ENCODE measurements at regions not wholly inside any gene's neighbourhood (a gene's known extent, or its start where the extent isn't known, plus 50 kb on each side); places are given as distances from the start of the nearest gene placed in this dataset.

DNA sequence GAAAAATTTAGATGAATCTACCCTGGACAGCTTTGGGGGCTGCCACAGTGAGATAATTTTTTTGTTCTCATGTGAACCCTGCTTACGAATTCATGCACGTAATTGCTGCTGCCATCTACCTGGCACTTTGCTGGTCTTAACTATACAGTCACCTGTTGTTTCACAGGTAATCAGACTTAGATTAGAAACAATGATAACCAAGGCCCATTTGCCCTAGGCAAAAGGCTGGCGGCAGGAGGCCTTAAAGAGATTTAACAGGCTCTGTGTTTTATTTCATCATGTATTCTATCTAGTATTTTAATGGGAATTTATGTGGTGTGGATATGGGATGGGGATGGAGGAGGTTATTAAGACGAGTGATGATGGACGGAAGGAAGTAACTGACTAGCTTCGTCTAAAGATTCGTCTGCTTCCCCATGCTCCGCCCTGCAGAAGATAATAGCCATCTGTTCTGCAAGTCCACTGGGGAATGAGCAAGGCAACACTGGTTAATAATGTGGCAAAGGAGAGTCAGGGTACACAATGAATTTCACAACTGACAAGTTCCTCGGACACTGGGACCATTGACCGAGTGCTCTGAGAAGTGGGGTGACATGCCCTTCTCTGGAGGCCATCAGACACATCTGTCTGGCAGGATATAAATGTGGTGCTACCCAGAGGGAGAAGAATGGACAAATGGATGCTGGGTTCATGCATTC is 291.8 kb upstream of the TNP1 start:
- Mint-ChIP-seq H3K4me1 (no peaks in the 10 kb centered on the region), H3K27me3 (peaks cover 22% of the 10 kb centered on the region), H3K4me3 (no peak overlapping the region), H3K27ac (no peak overlapping the region), H3K36me3 (ENCODE audit: low read depth) (no peaks in the 10 kb centered on the region)
- ATAC-seq (no peak), DNase-seq (no peak)
- no peaks in the 10 kb centered on the region for H3K9me3 ChIP-seq (ENCODE audit: control insufficient read depth, low read length, poor library complexity, severe bottlenecking)

GRCh38 chr2:217150236-217150635 is 290.4 kb upstream of the TNP1 start:
- Mint-ChIP-seq H3K27ac (no peak overlapping the region), H3K4me1 (no peaks in the 10 kb centered on the region), H3K4me3 (no peak overlapping the region), H3K36me3 (ENCODE audit: low read depth) (no peaks in the 10 kb centered on the region), H3K27me3 (peaks cover 23% of the 10 kb centered on the region)
- DNase-seq (no peak), ATAC-seq (no peak)
- no peaks in the 10 kb centered on the region for H3K9me3 ChIP-seq (ENCODE audit: control insufficient read depth, low read length, poor library complexity, severe bottlenecking)

DNA sequence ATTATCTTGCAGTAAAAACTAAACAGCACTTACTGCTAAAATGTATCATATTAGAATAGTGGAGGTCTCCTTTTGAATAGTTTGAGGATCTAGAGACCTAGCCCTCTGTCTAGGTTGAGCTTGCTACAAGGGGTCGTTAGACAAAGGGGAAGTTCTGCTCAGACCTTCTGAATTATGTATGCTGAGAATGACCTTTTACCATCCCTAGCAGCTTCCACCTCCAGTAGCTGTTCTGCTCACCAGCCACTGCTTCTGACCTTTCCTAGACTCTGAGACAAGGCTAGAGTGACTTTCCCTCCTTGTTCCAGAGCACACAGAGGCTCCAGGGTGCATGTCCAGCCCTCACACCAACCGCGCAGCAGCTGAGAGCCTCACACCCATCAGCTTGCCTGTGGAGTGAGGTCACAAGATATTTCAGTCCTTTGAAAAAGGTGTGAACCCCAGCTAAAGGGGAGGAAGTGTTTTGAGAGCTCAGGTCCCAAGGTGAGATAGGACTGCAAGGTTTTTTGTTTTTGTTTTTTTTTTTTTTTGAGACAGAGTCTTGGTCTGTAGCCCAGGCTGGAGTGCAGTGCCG is 289.3 kb upstream of the TNP1 start:
- Mint-ChIP-seq H3K4me1 (no peaks in the 10 kb centered on the region), H3K36me3 (ENCODE audit: low read depth) (no peaks in the 10 kb centered on the region), H3K27ac (no peak overlapping the region), H3K4me3 (no peak overlapping the region), H3K27me3 (peaks cover 23% of the 10 kb centered on the region)
- no peaks in the 10 kb centered on the region for H3K9me3 ChIP-seq (ENCODE audit: control insufficient read depth, low read length, poor library complexity, severe bottlenecking)
- DNase-seq (no peak), ATAC-seq (no peak)

DNA sequence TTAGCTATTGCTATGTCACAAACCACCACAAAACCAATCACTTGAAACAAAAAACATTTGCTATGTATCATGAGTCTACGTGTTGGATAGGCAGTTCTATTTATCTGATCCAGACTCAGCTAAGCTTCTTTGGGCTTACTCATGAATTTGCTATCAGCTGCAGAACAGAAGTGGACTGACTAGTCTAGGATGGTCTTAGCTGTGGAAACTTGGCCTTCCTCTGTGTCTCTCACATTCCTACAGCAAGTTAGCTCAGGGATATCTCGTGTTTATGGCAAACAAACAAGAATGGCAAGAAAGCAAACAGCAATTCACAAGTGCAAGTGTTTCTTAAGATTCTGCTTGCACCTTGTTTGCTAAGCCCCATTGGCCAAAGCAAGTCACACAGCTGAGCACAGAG is 288.0 kb upstream of the TNP1 start:
- ATAC-seq: no peak
- Mint-ChIP-seq H3K27ac (no peak overlapping the region), H3K4me3 (no peak overlapping the region), H3K36me3 (ENCODE audit: low read depth) (no peaks in the 10 kb centered on the region), H3K4me1 (no peaks in the 10 kb centered on the region), H3K27me3 (peaks cover 23% of the 10 kb centered on the region)
- DNase-seq: no peak
- H3K9me3 ChIP-seq (ENCODE audit: control insufficient read depth, low read length, poor library complexity, severe bottlenecking): no peaks in the 10 kb centered on the region

DNA sequence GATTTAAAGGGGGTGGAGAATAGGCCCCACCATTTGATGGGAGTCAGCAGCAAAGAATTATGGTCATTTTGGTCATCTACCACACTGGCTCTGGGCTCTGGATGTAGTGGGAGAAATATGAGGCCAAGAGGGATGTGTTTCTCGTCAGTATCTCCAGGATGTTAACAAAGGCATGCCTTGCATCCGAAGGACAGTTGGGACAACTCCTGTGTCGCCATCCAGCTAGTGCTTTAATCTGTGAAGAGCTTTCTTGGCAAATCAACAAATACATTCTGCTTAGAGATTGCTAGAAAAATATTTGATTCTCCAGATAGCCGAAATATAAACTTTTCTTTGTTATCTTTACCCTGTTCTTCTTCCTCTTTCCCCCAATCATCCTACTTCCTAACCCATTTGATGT is 287.1 kb upstream of the TNP1 start:
- DNase-seq: no peak
- H3K27ac Mint-ChIP-seq: no peak overlapping the region
- H3K9me3 ChIP-seq (ENCODE audit: control insufficient read depth, low read length, poor library complexity, severe bottlenecking): no peaks in the 10 kb centered on the region
- no peak for ATAC-seq
- H3K4me3 Mint-ChIP-seq: no peak overlapping the region
- H3K36me3 Mint-ChIP-seq (ENCODE audit: low read depth): no peaks in the 10 kb centered on the region
- no peaks in the 10 kb centered on the region for H3K4me1 Mint-ChIP-seq
- peaks cover 23% of the 10 kb centered on the region for H3K27me3 Mint-ChIP-seq

DNA sequence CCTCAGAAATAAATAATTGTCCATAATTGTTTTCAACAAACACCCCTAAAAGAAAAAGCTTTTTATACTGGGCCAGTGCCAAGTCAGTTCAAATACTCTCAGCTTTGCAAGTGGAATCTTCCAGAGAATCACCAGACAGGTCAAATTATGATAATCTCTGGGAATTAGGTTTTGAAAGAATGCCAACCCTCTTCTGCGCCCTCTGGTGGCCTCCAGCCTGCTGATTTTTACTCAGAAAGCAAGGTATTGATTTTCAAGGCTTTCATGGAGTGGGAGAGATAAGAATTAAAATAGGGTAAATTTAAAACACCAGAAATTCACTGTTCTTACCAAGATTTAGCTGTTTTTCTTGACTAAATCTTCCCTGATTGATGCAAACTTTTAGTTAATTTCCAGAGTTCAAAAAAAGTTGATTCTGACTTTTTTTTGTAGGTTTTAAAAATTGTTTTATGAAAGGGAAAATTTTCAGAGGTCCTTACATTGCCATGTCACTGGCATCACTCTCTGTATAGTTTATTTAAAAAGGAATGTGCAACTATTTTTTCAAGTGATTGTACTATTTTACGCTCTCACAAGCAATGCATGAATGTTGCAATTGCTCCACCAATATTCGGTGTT is 282.9 kb upstream of the TNP1 start:
- DNase-seq (no peak), ATAC-seq (no peak)
- H3K9me3 ChIP-seq (ENCODE audit: control insufficient read depth, low read length, poor library complexity, severe bottlenecking): no peaks in the 10 kb centered on the region
- Mint-ChIP-seq H3K27ac (no peak overlapping the region), H3K4me3 (no peak overlapping the region), H3K36me3 (ENCODE audit: low read depth) (no peaks in the 10 kb centered on the region), H3K4me1 (no peaks in the 10 kb centered on the region), H3K27me3 (peaks cover 13% of the 10 kb centered on the region)

DNA sequence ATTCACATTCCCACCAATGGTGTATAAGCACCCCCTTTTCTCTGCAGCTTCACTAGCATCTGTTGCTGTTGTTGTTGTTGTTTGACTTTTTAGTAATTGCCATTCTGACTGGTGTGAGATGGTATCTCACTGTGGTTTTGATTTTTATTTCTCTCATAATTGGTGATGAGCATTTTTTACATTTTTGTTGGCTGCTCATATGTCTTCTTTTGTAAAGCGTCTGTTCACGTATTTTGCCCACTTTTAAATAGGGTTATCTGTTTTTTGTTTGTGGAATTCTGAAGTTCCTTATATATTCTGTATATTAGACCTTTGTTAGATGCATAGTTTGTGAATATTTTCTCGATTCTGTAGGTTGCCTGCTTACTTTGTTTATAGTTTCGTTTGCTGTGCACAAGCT is 278.4 kb upstream of the TNP1 start:
- H3K4me3 Mint-ChIP-seq: no peak overlapping the region
- H3K36me3 Mint-ChIP-seq (ENCODE audit: low read depth): no peaks in the 10 kb centered on the region
- no peaks in the 10 kb centered on the region for H3K4me1 Mint-ChIP-seq
- H3K27ac Mint-ChIP-seq: no peak overlapping the region
- ATAC-seq (no peak), DNase-seq (no peak)
- H3K9me3 ChIP-seq (ENCODE audit: control insufficient read depth, low read length, poor library complexity, severe bottlenecking): no peaks in the 10 kb centered on the region
- no peaks in the 10 kb centered on the region for H3K27me3 Mint-ChIP-seq

GRCh38 chr2:217127744-217128143 is 267.9 kb upstream of the TNP1 start:
- Mint-ChIP-seq H3K27ac (no peak overlapping the region), H3K4me3 (no peak overlapping the region), H3K36me3 (ENCODE audit: low read depth) (no peaks in the 10 kb centered on the region), H3K27me3 (no peaks in the 10 kb centered on the region), H3K4me1 (no peaks in the 10 kb centered on the region)
- ATAC-seq (no peak), DNase-seq (no peak)
- no peaks in the 10 kb centered on the region for H3K9me3 ChIP-seq (ENCODE audit: control insufficient read depth, low read length, poor library complexity, severe bottlenecking)

- Mint-ChIP-seq H3K4me3 (no peak overlapping the region), H3K27me3 (no peaks in the 10 kb centered on the region), H3K36me3 (ENCODE audit: low read depth) (no peaks in the 10 kb centered on the region), H3K27ac (no peak overlapping the region), H3K4me1 (no peaks in the 10 kb centered on the region)
- DNase-seq (no peak), ATAC-seq (no peak)
- no peaks in the 10 kb centered on the region for H3K9me3 ChIP-seq (ENCODE audit: control insufficient read depth, low read length, poor library complexity, severe bottlenecking)
These were observed 265.1 kb upstream of the TNP1 start for GRCh38 chr2:217125014-217125413.

DNA sequence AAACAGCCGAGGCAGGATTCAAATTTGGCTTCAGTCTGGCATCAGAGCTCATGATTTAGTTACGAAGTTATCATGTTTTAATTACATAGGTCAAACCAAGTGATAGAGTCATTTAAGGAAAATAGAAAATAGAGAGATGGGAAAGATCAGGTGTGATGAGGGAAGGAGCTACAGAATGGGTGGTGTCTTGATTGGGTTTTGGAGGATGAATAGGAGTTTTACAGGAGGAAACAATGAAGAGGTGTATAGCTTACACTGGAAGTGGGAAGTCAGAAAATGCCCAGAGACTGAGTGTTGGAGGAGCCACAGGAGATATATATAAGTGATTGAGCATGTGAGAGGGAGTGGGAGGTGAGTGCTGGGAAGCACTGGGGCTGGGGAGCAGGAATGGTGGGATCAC is 264.2 kb upstream of the TNP1 start:
- Mint-ChIP-seq H3K27ac (no peak overlapping the region), H3K4me3 (no peak overlapping the region), H3K36me3 (ENCODE audit: low read depth) (no peaks in the 10 kb centered on the region), H3K27me3 (no peaks in the 10 kb centered on the region), H3K4me1 (no peaks in the 10 kb centered on the region)
- DNase-seq: no peak
- ATAC-seq: no peak
- H3K9me3 ChIP-seq (ENCODE audit: control insufficient read depth, low read length, poor library complexity, severe bottlenecking): no peaks in the 10 kb centered on the region

GRCh38 chr2:217121565-217121964 is 261.7 kb upstream of the TNP1 start:
- no peaks in the 10 kb centered on the region for H3K9me3 ChIP-seq (ENCODE audit: control insufficient read depth, low read length, poor library complexity, severe bottlenecking)
- Mint-ChIP-seq H3K27ac (no peak overlapping the region), H3K27me3 (no peaks in the 10 kb centered on the region), H3K4me3 (no peak overlapping the region), H3K36me3 (ENCODE audit: low read depth) (no peaks in the 10 kb centered on the region), H3K4me1 (no peaks in the 10 kb centered on the region)
- ATAC-seq (no peak), DNase-seq (no peak)

DNA sequence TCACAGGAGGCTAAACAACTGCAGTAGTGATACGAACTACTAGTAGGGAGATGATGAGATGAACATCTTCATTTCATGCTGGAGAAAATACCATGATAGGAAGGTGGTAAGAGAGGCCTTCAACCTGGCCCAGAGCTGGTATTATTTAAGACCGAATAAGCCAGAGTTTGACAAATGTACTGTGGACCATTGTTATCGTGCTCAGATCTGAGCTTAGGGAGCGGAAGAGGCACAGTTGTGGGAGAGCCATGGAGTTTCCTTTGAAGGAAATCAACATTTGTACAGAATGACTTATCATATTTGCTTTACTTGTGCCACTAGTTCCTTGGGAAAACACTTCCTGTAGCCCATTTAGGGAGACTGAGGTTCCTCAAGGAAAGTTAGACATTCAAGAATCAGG is 260.6 kb upstream of the TNP1 start:
- H3K27ac Mint-ChIP-seq: no peak overlapping the region
- no peak for ATAC-seq
- H3K9me3 ChIP-seq (ENCODE audit: control insufficient read depth, low read length, poor library complexity, severe bottlenecking): no peaks in the 10 kb centered on the region

GRCh38 chr2:217118559-217119284 is 258.9 kb upstream of the TNP1 start:
- no peaks in the 10 kb centered on the region for H3K9me3 ChIP-seq (ENCODE audit: control insufficient read depth, low read length, poor library complexity, severe bottlenecking)
- ATAC-seq (no peak), DNase-seq (no peak)
- Mint-ChIP-seq H3K4me3 (no peak overlapping the region), H3K27ac (no peak overlapping the region), H3K27me3 (no peaks in the 10 kb centered on the region), H3K36me3 (ENCODE audit: low read depth) (no peaks in the 10 kb centered on the region), H3K4me1 (no peaks in the 10 kb centered on the region)

More for the DNA sequence above, 260.6 kb upstream of the TNP1 start:
- Mint-ChIP-seq H3K4me1 (no peaks in the 10 kb centered on the region), H3K27me3 (no peaks in the 10 kb centered on the region), H3K36me3 (ENCODE audit: low read depth) (no peaks in the 10 kb centered on the region), H3K4me3 (no peak overlapping the region)
- no peak for DNase-seq
